SK-N-SH treated with all-trans-retinoic acid at 6 μM for 48 hours (cell line): ENCODE measurements at regions not wholly inside any gene's neighbourhood (a gene's known extent, or its start where the extent isn't known, plus 50 kb on each side); places are given as distances from the start of the nearest gene placed in this dataset.

Experiments used
- ARNTL ChIP-seq: fragments of 450-650 bp; formaldehyde crosslinking; IDR thresholded peaks from 2 replicates; pipeline ENCODE4 v1.5.0; 2020; ENCODE audit warnings: low read depth, mild to moderate bottlenecking, moderate library complexity, borderline replicate concordance
- BACH2 ChIP-seq: fragments of 250-450 bp; sonication (Bioruptor Pico); IDR thresholded peaks from 2 replicates; pipeline ENCODE4 v1.9.0; 2021; ENCODE audit warnings: mild to moderate bottlenecking, borderline replicate concordance
- GLIS3 ChIP-seq: fragments of 250-450 bp; sonication (Bioruptor Pico); IDR thresholded peaks from 2 replicates; pipeline ENCODE4 v1.5.0; 2020; ENCODE audit warnings: mild to moderate bottlenecking, moderate library complexity
- OSR1 ChIP-seq: fragments of 250-450 bp; sonication (Bioruptor Pico); IDR thresholded peaks from 2 replicates; pipeline ENCODE4 v1.8.0; 2022; ENCODE audit warnings: moderate library complexity, mild to moderate bottlenecking, inconsistent platforms
- RARB ChIP-seq: fragments of 250-450 bp; sonication (Bioruptor Pico); IDR thresholded peaks from 2 replicates; pipeline ENCODE4 v1.8.0; 2021; ENCODE audit warnings: mild to moderate bottlenecking, moderate library complexity
- TOX ChIP-seq: fragments of 250-450 bp; sonication (Bioruptor Pico); IDR thresholded peaks from 2 replicates; pipeline ENCODE4 v1.8.0; 2021; ENCODE audit warnings: mild to moderate bottlenecking, moderate library complexity, borderline replicate concordance
- ZFP3 ChIP-seq: fragments of 250-450 bp; sonication (Bioruptor Pico); IDR thresholded peaks from 2 replicates; pipeline ENCODE4 v1.5.0; 2020; ENCODE audit warnings: mild to moderate bottlenecking, moderate library complexity
- ZFP30 ChIP-seq: fragments of 450-650 bp; formaldehyde crosslinking; IDR thresholded peaks from 2 replicates; pipeline ENCODE4 v1.5.0; 2022; ENCODE audit warnings: mild to moderate bottlenecking, moderate library complexity
- ZNF70 ChIP-seq: fragments of 450-650 bp; formaldehyde crosslinking; IDR thresholded peaks from 2 replicates; pipeline ENCODE4 v1.5.0; 2020; ENCODE audit warnings: mild to moderate bottlenecking, moderate library complexity
- ZNF8 ChIP-seq: fragments of 450-650 bp; formaldehyde crosslinking; IDR thresholded peaks from 2 replicates; pipeline ENCODE4 v1.5.0; 2020; ENCODE audit warnings: mild to moderate bottlenecking, moderate library complexity
- TF ChIP-seq, protein P1 (sequence below): fragments of 250-450 bp; sonication (Bioruptor Pico); IDR thresholded peaks from 2 replicates; pipeline ENCODE4 v1.5.0; 2020; ENCODE audit warnings: mild to moderate bottlenecking, moderate library complexity
- TF ChIP-seq, protein P2 (sequence below): fragments of 250-450 bp; sonication (Bioruptor Pico); IDR thresholded peaks from 2 replicates; pipeline ENCODE4 v1.5.1; 2020; ENCODE audit warnings: low read depth, mild to moderate bottlenecking, moderate library complexity

DNA sequence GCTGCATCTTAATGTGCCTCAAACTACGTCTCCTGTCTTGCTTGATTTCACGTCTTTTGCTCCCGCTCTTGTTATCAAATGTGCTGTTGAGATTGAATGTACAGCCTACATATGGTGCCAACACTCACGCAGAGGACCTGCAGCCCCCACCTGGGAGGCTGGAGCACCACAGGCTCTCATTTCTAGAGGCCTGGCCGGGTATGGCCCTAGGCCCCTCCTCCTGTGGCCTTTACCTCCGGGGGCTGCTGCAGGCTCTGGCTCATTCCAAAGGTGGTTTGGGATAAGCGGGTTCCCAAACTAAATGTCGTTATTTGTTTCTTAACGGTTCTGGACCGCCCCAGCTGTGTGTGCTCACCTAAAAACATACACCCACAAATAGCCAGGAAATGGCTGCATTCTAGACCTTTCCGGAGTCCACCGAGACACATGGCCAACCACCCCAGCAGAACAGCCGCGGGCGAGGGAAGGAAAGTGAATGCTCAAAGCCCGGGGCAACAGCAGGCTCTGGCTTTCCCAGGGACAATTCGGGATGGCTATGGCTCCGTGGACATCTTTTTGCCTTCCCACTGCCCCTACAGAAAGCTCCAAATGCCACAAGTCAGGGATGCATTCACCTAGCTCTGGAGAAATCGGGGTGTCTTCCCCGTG, 105.9 kb downstream of the ENGASE start:
- TF ChIP-seq ZFP3, result no peak
- no peak for TF ChIP-seq ZFP30 (CRISPR knock-in tag)
- TF ChIP-seq, protein P1, sequence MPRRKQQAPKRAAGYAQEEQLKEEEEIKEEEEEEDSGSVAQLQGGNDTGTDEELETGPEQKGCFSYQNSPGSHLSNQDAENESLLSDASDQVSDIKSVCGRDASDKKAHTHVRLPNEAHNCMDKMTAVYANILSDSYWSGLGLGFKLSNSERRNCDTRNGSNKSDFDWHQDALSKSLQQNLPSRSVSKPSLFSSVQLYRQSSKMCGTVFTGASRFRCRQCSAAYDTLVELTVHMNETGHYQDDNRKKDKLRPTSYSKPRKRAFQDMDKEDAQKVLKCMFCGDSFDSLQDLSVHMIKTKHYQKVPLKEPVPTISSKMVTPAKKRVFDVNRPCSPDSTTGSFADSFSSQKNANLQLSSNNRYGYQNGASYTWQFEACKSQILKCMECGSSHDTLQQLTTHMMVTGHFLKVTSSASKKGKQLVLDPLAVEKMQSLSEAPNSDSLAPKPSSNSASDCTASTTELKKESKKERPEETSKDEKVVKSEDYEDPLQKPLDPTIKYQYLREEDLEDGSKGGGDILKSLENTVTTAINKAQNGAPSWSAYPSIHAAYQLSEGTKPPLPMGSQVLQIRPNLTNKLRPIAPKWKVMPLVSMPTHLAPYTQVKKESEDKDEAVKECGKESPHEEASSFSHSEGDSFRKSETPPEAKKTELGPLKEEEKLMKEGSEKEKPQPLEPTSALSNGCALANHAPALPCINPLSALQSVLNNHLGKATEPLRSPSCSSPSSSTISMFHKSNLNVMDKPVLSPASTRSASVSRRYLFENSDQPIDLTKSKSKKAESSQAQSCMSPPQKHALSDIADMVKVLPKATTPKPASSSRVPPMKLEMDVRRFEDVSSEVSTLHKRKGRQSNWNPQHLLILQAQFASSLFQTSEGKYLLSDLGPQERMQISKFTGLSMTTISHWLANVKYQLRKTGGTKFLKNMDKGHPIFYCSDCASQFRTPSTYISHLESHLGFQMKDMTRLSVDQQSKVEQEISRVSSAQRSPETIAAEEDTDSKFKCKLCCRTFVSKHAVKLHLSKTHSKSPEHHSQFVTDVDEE (CRISPR knock-in tag), result no peak
- TF ChIP-seq OSR1 (CRISPR knock-in tag), result no peak
- TF ChIP-seq TOX (CRISPR knock-in tag), result no peak
- TF ChIP-seq ARNTL, result no peak
- TF ChIP-seq RARB (CRISPR knock-in tag), result no peak
- TF ChIP-seq ZNF70 (CRISPR knock-in tag), result no peak
- no peak for TF ChIP-seq BACH2
- TF ChIP-seq ZNF8 (CRISPR knock-in tag), result no peak
- TF ChIP-seq GLIS3, result no peak
- TF ChIP-seq, protein P2, sequence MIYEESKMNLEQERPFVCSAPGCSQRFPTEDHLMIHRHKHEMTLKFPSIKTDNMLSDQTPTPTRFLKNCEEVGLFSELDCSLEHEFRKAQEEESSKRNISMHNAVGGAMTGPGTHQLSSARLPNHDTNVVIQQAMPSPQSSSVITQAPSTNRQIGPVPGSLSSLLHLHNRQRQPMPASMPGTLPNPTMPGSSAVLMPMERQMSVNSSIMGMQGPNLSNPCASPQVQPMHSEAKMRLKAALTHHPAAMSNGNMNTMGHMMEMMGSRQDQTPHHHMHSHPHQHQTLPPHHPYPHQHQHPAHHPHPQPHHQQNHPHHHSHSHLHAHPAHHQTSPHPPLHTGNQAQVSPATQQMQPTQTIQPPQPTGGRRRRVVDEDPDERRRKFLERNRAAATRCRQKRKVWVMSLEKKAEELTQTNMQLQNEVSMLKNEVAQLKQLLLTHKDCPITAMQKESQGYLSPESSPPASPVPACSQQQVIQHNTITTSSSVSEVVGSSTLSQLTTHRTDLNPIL (CRISPR knock-in tag), result no peak
